HFF-Myc (cell line): ENCODE measurements at regions not wholly inside any gene's neighbourhood (a gene's known extent, or its start where the extent isn't known, plus 50 kb on each side); places are given as distances from the start of the nearest gene placed in this dataset.

ENCODE experiments used
- DNase-seq: peaks from one replicate; pipeline ENCODE4 v3.0.0-alpha.2; 2011; ENCODE audit warnings: low read depth; ENCODE audit errors: extremely low read depth
- H3K4me3 ChIP-seq: replicated peaks from 2 replicates; pipeline ENCODE4 v1.5.1; 2011; ENCODE audit warnings: low read depth, mild to moderate bottlenecking, control low read depth, low read length
- CTCF ChIP-seq: IDR thresholded peaks from 2 replicates; pipeline ENCODE4 v1.5.1; 2012; ENCODE audit warnings: mild to moderate bottlenecking, low read depth, low read length, control low read depth; ENCODE audit errors: missing control alignments

GRCh38 chr1:29500041-29500440 lies 263.7 kb downstream of the PTPRU start:
- no peak for TF ChIP-seq CTCF
- no peak overlapping the region for H3K4me3 ChIP-seq
- DNase-seq, result no peak

GRCh38 chr1:29499104-29499650 lies 262.9 kb downstream of the PTPRU start:
- no peak for TF ChIP-seq CTCF
- no peak overlapping the region for H3K4me3 ChIP-seq
- DNase-seq, result no peak

- no peak overlapping the region for H3K4me3 ChIP-seq
- no peak for TF ChIP-seq CTCF
- no peak for DNase-seq
Observed at GRCh38 chr1:29498126-29499103, 262.1 kb downstream of the PTPRU start.

- no peak for DNase-seq
- TF ChIP-seq CTCF, result no peak
- H3K4me3 ChIP-seq, result no peak overlapping the region
Observed at GRCh38 chr1:29497395-29498125, 261.2 kb downstream of the PTPRU start.

GRCh38 chr1:29496701-29497100 lies 260.4 kb downstream of the PTPRU start:
- no peak overlapping the region for H3K4me3 ChIP-seq
- TF ChIP-seq CTCF, result no peak
- DNase-seq, result no peak

- no peak for DNase-seq
- H3K4me3 ChIP-seq, result no peak overlapping the region
- no peak for TF ChIP-seq CTCF
Observed at GRCh38 chr1:29490204-29490934, 254.0 kb downstream of the PTPRU start.
